H9 (cell line): ENCODE measurements at regions not wholly inside any gene's neighbourhood (a gene's known extent, or its start where the extent isn't known, plus 50 kb on each side); places are given as distances from the start of the nearest gene placed in this dataset.

Experiments
- DNase-seq: peaks from one replicate; pipeline ENCODE4 v3.0.0-alpha.2; 2017
- H2AFZ ChIP-seq: one replicate; pipeline ENCODE4 v1.6.1; 2013; ENCODE audit warnings: mild to moderate bottlenecking, low read length, control low read depth, moderate library complexity
- H2AK5ac ChIP-seq: 2 replicates; pipeline ENCODE4 v1.6.1; 2013; ENCODE audit warnings: low read length, control low read depth, mixed read lengths; ENCODE audit not compliant: insufficient read length
- H2BK120ac ChIP-seq: one replicate; pipeline ENCODE4 v1.6.1; 2013; ENCODE audit warnings: low read depth, mild to moderate bottlenecking, low read length, control low read depth, inconsistent platforms; ENCODE audit not compliant: poor library complexity, severe bottlenecking
- H2BK12ac ChIP-seq: 2 replicates; pipeline ENCODE4 v1.6.1; 2013; ENCODE audit warnings: low read length, control low read depth, mixed read lengths, low read depth; ENCODE audit not compliant: insufficient read length
- H2BK15ac ChIP-seq: 2 replicates; pipeline ENCODE4 v1.6.1; 2013; ENCODE audit warnings: low read depth, low read length, control low read depth
- H2BK20ac ChIP-seq: one replicate; pipeline ENCODE4 v1.6.1; 2013; ENCODE audit warnings: low read depth, mild to moderate bottlenecking, low read length, control low read depth, inconsistent platforms; ENCODE audit not compliant: poor library complexity, severe bottlenecking
- H2BK5ac ChIP-seq: 2 replicates; pipeline ENCODE4 v1.6.1; 2013; ENCODE audit warnings: low read length, control low read depth, mixed read lengths; ENCODE audit not compliant: insufficient read length
- H3K14ac ChIP-seq: 2 replicates; pipeline ENCODE4 v1.6.1; 2013; ENCODE audit warnings: low read length, control low read depth; ENCODE audit not compliant: insufficient read depth
- H3K18ac ChIP-seq: 2 replicates; pipeline ENCODE4 v1.6.1; 2013; ENCODE audit warnings: low read depth, mild to moderate bottlenecking, mixed read lengths, low read length, control low read depth; ENCODE audit not compliant: insufficient read length
- H3K23ac ChIP-seq: 2 replicates; pipeline ENCODE4 v1.6.1; 2013; ENCODE audit warnings: low read length, control low read depth, mixed read lengths, low read depth; ENCODE audit not compliant: insufficient read length
- H3K23me2 ChIP-seq: 2 replicates; pipeline ENCODE4 v1.6.1; 2013; ENCODE audit warnings: low read depth, mild to moderate bottlenecking, mixed read lengths, low read length, control low read depth; ENCODE audit not compliant: insufficient read length, poor library complexity, severe bottlenecking
- H3K27ac ChIP-seq: 2 replicates; pipeline ENCODE4 v1.5.1; 2013; ENCODE audit warnings: low read length, control low read depth, mixed read lengths, low read depth; ENCODE audit not compliant: insufficient read length
- H3K27me3 ChIP-seq: 2 replicates; pipeline ENCODE4 v1.6.1; 2013; ENCODE audit warnings: low read length, control low read depth, inconsistent platforms; ENCODE audit not compliant: insufficient read depth
- H3K4ac ChIP-seq: 2 replicates; pipeline ENCODE4 v1.6.1; 2013; ENCODE audit warnings: low read depth, mild to moderate bottlenecking, control low read depth, inconsistent platforms, low read length, moderate library complexity
- H3K4me1 ChIP-seq: 2 replicates; pipeline ENCODE4 v1.6.1; 2013; ENCODE audit warnings: low read length, control low read depth, inconsistent platforms; ENCODE audit not compliant: insufficient read depth
- H3K4me2 ChIP-seq: 2 replicates; pipeline ENCODE4 v1.6.1; 2013; ENCODE audit warnings: low read length, control low read depth, mixed read lengths; ENCODE audit not compliant: insufficient read length, insufficient read depth
- H3K56ac ChIP-seq: 2 replicates; pipeline ENCODE4 v1.6.1; 2013; ENCODE audit warnings: low read depth, mild to moderate bottlenecking, mixed read lengths, low read length, control low read depth; ENCODE audit not compliant: insufficient read length
- H3K79me1 ChIP-seq: 2 replicates; pipeline ENCODE4 v1.6.1; 2013; ENCODE audit warnings: low read depth, mild to moderate bottlenecking, moderate library complexity, low read length, control low read depth, inconsistent platforms; ENCODE audit not compliant: insufficient read depth, poor library complexity, severe bottlenecking
- H3K79me2 ChIP-seq: 2 replicates; pipeline ENCODE4 v1.6.1; 2013; ENCODE audit warnings: low read length, control low read depth, inconsistent platforms; ENCODE audit not compliant: insufficient read depth
- H3K9ac ChIP-seq: 2 replicates; pipeline ENCODE4 v1.6.1; 2013; ENCODE audit warnings: low read length, control low read depth, mixed read lengths; ENCODE audit not compliant: insufficient read length; ENCODE audit errors: extremely low read depth
- H3K9me3 ChIP-seq: one replicate; pipeline ENCODE4 v1.6.1; 2013; ENCODE audit warnings: low read depth, low read length, inconsistent platforms; ENCODE audit not compliant: control insufficient read depth
- H3T11ph ChIP-seq: one replicate; pipeline ENCODE4 v1.6.1; 2013; ENCODE audit warnings: mild to moderate bottlenecking, low read length, control low read depth, inconsistent platforms
- H4K20me1 ChIP-seq: one replicate; pipeline ENCODE4 v1.6.1; 2013; ENCODE audit not compliant: control insufficient read depth, insufficient read length, insufficient read depth
- H4K5ac ChIP-seq: 2 replicates; pipeline ENCODE4 v1.6.1; 2013; ENCODE audit warnings: low read depth, mild to moderate bottlenecking, mixed read lengths, low read length, control low read depth; ENCODE audit not compliant: insufficient read length
- H4K8ac ChIP-seq: replicated peaks from 2 replicates; pipeline ENCODE4 v1.6.1; 2013; ENCODE audit warnings: low read length, control low read depth, mixed read lengths, low read depth; ENCODE audit not compliant: insufficient read length
- H4K91ac ChIP-seq: 2 replicates; pipeline ENCODE4 v1.6.1; 2013; ENCODE audit warnings: low read depth, mild to moderate bottlenecking, moderate library complexity, mixed read lengths, low read length, control low read depth; ENCODE audit not compliant: insufficient read length
- H3K27ac Mint-ChIP-seq, 3 experiments: 2 replicates in 2 of 3; 3 replicates in 1 of 3; pipeline ENCODE4 v1.8.0; 2020 to 2021; ENCODE audit warnings: mixed read lengths in 3 of 3, mild to moderate bottlenecking in 1 of 3, moderate library complexity in 1 of 3
- H3K27me3 Mint-ChIP-seq: 2 replicates; pipeline ENCODE4 v1.8.0; 2021; ENCODE audit warnings: low read depth, mild to moderate bottlenecking, moderate library complexity, mixed read lengths
- H3K36me3 Mint-ChIP-seq, 3 experiments: 2 replicates in 2 of 3; 3 replicates in 1 of 3; pipeline ENCODE4 v1.8.0; 2020 to 2021; ENCODE audit warnings: low read depth in 3 of 3, mixed read lengths in 3 of 3; ENCODE audit not compliant: insufficient read depth in 1 of 3
- H3K4me1 Mint-ChIP-seq, 2 experiments: 2 replicates each; pipeline ENCODE4 v1.8.0; 2020; ENCODE audit warnings: mixed read lengths in 2 of 2
- H3K4me3 Mint-ChIP-seq, 2 experiments: 2 replicates in 1 of 2; 3 replicates in 1 of 2; pipeline ENCODE4 v1.8.0; 2020 to 2021; ENCODE audit warnings: mild to moderate bottlenecking in 2 of 2, mixed read lengths in 2 of 2, moderate library complexity in 1 of 2
- H3K9me3 Mint-ChIP-seq, 2 experiments: 2 replicates in 1 of 2; 3 replicates in 1 of 2; pipeline ENCODE4 v1.8.0; 2020; ENCODE audit warnings: mild to moderate bottlenecking in 2 of 2, mixed read lengths in 2 of 2, moderate library complexity in 1 of 2
- CTCF ChIP-seq: fragments of 200-600 bp; sonication (generic); conservative IDR thresholded peaks from 3 replicates; pipeline ENCODE4 v1.8.0; 2021; ENCODE audit warnings: antibody characterized with exemption, mild to moderate bottlenecking
- WGBS: extraction: QIAGEN DNeasy Blood & Tissue Kit; methylation state at CpG from one replicate; pipeline ENCODE4 v1.1.7; 2013; ENCODE audit warnings: missing lambda C conversion rate, low lambda C conversion rate, mixed read lengths; ENCODE audit not compliant: insufficient read length; ENCODE audit errors: extremely low coverage; 5-methylcytosine and 5-hydroxymethylcytosine counted together

GRCh38 chr15:62740141-62741004 is 302.2 kb upstream of the TPM1 start:
- Histone ChIP-seq H2BK15ac (no peak overlapping the region), H3K9ac (no peak overlapping the region), H2AFZ (no peak overlapping the region), H3K14ac (no peak overlapping the region), H3K23ac (no peak overlapping the region), H3K27me3 (no peaks in the 10 kb centered on the region), H4K20me1 (no peaks in the 10 kb centered on the region), H3K4me1 (no peaks in the 10 kb centered on the region), H3K79me2 (no peaks in the 10 kb centered on the region), H3K56ac (no peak overlapping the region), H3K4me2 (no peak overlapping the region), H3T11ph (no peak overlapping the region), H3K9me3 (no peaks in the 10 kb centered on the region), H2AK5ac (no peak overlapping the region), H3K27ac (no peak overlapping the region), H2BK5ac (no peak overlapping the region), H4K5ac (no peak overlapping the region), H2BK20ac (no peak overlapping the region), H2BK120ac (no peak overlapping the region), H3K4ac (no peak overlapping the region), H3K18ac (no peak overlapping the region), H4K91ac (no peak overlapping the region), H3K79me1 (no peaks in the 10 kb centered on the region), H3K23me2 (no peaks in the 10 kb centered on the region), H4K8ac (no peak overlapping the region), H2BK12ac (no peak overlapping the region)
- no peak for DNase-seq
- peaks cover 10 to 13% of the 10 kb centered on the region in 2 experiments for H3K4me1 Mint-ChIP-seq
- no peaks in the 10 kb centered on the region; the same call in 1 of the 2 replicates for H3K27me3 Mint-ChIP-seq
- WGBS: no CpG with 5 or more reads among the region's 15 CpGs
- H3K9me3 Mint-ChIP-seq: no peaks in the 10 kb centered on the region
- no peak overlapping the region for H3K4me3 Mint-ChIP-seq
- H3K36me3 Mint-ChIP-seq: peaks cover 0 to 4% (median 2%) of the 10 kb centered on the region in 3 experiments; a peak in 3 of 7 replicates
- no peak for TF ChIP-seq CTCF
- H3K27ac Mint-ChIP-seq: no peak overlapping the region; a peak in 1 of 7 replicates
